HuH-7 (cell line): ENCODE measurements at regions not wholly inside any gene's neighbourhood (a gene's known extent, or its start where the extent isn't known, plus 50 kb on each side); places are given as distances from the start of the nearest gene placed in this dataset.
"Not testable (repeated sequence)": the region's sequence is repeated elsewhere in the genome, so short reads cannot be mapped to it uniquely, and the experiment has no call there.

Source experiments
- DNase-seq: peaks from one replicate; pipeline ENCODE4 v3.0.0; 2011; ENCODE audit warnings: low spot score

- no peak for DNase-seq
Measured at GRCh38 chr5:102617191-102618187, 118.7 kb upstream of the SLCO6A1 start.

DNA sequence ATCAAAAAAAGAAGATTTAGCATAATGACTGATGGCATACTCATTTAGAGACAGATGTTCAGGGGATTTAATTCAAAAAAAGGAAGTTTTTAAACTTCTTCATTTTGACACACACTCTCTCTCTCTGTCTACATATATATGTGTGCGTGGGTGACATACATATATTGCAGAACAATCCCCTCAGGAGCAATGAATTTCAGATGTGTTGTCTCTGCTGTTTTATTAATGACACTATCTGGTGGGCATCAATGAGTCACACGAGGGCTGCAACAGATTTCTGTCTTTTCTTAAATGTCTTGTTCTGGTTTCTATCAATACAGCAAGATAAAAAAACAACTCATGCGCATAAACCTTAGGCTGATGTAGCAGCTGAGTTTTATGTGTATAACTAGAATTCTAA lies 123.5 kb upstream of the SLCO6A1 start:
- no peak for DNase-seq

GRCh38 chr5:102623329-102624065 lies 124.7 kb upstream of the SLCO6A1 start:
- DNase-seq: no peak

DNA sequence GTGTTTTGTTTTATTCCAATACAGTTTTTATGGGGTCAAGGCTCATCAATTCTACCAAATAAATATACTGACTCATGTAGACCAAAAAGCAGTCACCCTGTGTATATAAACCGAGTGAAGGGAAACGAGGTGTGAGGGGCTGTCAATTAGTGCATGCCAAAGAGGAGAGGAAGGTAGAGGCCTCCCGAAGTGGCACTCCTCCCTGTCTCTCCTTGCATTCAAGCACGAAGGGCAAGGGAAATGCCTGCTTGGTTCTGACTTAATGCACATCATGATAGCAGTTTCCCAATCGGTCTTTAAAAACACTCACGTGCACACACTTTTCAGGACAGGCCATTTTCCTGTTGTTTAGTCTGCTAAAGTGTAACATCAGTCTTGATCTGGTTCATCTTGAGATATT lies 125.6 kb upstream of the SLCO6A1 start:
- DNase-seq: no peak

DNA sequence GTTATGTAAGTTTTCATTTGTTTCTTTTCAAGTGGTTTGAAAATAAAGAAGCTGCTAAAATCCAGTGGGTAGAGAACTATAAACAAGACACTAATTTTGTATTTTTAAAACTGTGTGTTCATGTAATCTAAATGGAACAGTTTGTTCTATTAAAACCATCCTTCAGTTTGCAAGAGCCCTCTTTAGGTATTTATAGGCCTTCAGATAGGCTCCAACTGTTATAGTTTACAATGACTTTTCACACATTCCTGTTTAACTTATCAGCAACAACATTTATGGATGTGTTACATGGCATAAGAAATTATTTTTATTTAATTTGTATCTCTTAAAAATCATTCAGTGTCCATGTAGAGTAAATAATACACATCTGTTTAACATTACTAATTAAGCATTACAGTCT lies 126.7 kb upstream of the SLCO6A1 start:
- DNase-seq: no peak

DNA sequence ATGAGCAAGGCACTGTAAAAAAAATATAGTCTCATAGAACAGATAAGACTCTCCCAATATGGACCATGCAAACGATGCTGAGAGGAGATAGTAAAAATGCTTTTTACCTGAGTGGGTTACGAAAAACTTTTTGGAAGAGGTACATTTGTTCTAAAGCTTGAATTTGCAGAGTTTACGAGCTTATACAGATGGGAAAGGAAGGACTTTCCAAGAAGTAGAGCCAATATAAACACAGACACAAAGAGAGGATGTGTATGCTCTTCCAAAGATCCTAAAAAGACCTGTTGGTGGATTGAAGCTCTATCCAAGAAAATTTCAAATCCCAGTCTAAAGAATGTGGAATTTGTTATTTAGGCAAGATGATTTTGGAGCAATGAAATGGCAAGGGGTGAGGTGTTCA lies 127.1 kb upstream of the SLCO6A1 start:
- DNase-seq: no peak

DNA sequence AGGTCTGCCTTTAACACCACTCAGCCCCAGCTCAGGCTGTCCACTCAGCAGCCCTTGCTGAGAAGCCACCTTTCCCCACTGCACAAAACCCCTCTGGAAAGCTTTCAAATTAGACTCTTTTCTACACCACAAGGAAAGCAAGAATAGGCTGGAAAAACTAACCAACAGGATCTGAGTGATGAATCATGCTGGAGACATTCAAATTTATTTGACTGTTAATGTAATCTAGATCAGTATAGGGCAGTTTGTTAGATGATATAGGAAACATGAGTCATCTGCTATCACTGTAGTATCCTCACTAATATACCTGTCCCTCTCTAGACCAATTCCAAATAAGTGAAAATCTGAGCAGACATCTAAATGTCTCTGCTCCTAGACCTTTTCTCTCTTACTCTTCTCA lies 127.8 kb upstream of the PAM start:
- DNase-seq: no peak

GRCh38 chr5:102628441-102629175 lies 126.5 kb upstream of the PAM start:
- DNase-seq: no peak

- no peak for DNase-seq
Measured at GRCh38 chr5:102629827-102630605, 125.1 kb upstream of the PAM start.

- DNase-seq: not testable (repeated sequence)
Measured at GRCh38 chr5:102635399-102635798, 119.7 kb upstream of the PAM start.

DNA sequence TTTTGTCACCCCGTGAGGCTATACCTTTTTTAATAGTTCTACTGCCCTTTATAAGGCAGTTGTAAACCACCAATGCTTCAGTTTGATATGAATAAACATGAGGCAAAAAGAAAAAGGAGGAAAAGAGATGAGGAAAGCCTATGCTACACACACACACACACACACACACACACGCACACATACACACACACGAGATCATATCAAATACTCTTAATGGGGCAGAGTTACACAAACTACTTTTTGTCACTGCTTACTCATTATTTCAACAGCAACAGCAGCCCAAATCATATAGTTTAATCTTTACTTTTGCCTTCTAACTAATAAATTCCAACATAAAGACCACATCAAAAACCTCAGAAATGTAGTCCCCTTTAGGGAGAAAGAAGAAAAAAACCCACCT lies 116.8 kb upstream of the PAM start:
- DNase-seq: no peak

- DNase-seq: no peak
Measured at GRCh38 chr5:102638912-102639652, 116.0 kb upstream of the PAM start.

DNA sequence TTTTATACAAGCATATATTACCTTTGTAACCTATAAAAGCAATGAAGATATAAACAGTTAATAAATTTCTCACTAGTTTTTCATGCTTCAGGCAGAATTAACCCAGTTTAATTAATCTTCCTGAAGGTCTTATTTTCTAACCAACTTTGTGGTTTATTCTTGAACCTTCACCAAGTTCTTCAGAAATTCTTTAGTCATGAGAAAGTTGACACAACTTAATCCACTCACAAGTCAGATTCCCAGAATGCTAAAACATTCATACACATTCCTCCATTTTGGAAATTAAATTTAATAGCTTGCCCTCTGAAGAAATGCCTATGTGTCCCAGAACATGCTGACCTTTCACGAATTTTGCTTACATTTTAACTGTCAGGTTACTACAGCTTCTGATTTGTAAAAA lies 105.4 kb upstream of the PAM start:
- no peak for DNase-seq

DNA sequence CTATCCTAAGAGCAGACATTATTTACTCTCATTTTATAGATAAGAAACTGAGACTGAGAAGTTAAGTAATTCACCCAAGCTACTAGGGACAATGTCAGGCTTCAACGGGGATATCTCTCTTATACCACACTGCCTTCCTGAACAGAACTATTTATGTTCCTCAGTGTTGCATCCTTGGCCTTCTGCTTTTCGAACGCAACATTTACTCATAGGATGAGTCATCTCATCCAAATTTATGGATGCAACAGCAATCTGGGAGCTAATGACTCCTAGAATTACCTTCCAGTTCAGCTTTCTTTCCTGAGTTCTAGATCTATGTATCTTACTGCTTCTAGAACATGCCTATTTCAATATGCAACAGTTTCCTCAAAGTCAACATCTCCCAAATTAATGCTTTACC lies 103.6 kb upstream of the PAM start:
- DNase-seq: no peak

GRCh38 chr5:102654559-102655349 lies 100.4 kb upstream of the PAM start:
- DNase-seq: no peak

- DNase-seq: no peak
Measured at GRCh38 chr5:102659151-102659550, 96.0 kb upstream of the PAM start.

GRCh38 chr5:102660111-102660510 lies 95.0 kb upstream of the PAM start:
- no peak for DNase-seq

DNA sequence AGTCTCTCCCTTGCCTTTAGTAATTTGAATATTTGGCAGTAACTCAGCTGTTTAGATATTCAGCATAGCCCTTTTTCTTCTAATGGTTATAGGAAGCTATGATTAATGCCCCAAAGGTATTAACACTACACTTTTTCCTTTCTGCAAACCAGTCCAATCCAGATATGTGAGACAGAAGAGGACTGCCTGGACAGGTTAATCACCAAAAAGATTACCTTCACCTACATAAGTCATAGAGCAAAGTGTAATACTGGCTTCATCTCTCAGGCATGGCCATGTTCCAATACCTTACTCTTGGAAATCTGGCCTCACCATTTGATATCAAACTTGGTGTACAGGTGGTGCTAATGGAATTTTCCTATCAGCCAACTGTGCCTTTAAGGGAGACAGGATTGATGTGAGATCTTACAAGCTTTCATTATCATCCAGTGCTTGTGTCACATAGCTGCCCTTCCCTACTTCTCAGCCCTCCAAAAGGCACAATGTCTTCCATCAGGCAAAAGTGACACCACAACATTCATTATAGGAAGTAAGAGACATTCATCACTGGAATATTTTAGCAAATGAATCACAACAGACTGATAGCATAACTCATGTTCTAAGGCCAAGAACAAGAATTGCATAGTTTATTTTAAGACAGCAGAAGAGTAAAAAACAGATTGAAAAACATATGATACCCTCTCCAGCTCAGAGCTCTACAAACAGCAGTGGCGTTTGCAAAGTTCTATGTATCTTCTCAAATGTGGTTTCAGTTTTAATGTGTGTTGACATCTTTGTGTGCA lies 91.2 kb upstream of the PAM start:
- no peak for DNase-seq

GRCh38 chr5:102664616-102665335 lies 90.3 kb upstream of the PAM start:
- DNase-seq: no peak
